OCI-LY7 (cell line): ENCODE measurements at regions not wholly inside any gene's neighbourhood (a gene's known extent, or its start where the extent isn't known, plus 50 kb on each side); places are given as distances from the start of the nearest gene placed in this dataset.

ENCODE experiments used
- CTCF ChIP-seq: fragments of 200-600 bp; sonication (generic); conservative IDR thresholded peaks from 2 replicates; pipeline ENCODE4 v1.5.1; 2014; ENCODE audit warnings: mild to moderate bottlenecking, antibody characterized with exemption, low read length, moderate library complexity, mixed read lengths
- EZH2phosphoT487 ChIP-seq: fragments of 200-600 bp; sonication (generic); IDR thresholded peaks from 2 replicates; pipeline ENCODE4 v1.6.1; 2018; ENCODE audit warnings: low read depth, borderline replicate concordance, mild to moderate bottlenecking, mixed run types, antibody characterized with exemption, low read length, moderate library complexity, mixed read lengths

- no peak for TF ChIP-seq EZH2phosphoT487
- no peak for TF ChIP-seq CTCF
These were observed 201.9 kb upstream of the MCTP2 start for GRCh38 chr15:94029495-94029894.
